HUES48 (cell line): ENCODE measurements at regions not wholly inside any gene's neighbourhood (a gene's known extent, or its start where the extent isn't known, plus 50 kb on each side); places are given as distances from the start of the nearest gene placed in this dataset.

Source experiments
- H3K27ac ChIP-seq: one replicate; pipeline ENCODE4 v1.7.0; 2013; ENCODE audit warnings: low read depth, low read length, inconsistent platforms
- H3K27me3 ChIP-seq: 2 replicates; pipeline ENCODE4 v1.6.1; 2013; ENCODE audit warnings: mild to moderate bottlenecking, low read length; ENCODE audit not compliant: control insufficient read depth, insufficient read depth
- H3K36me3 ChIP-seq: 2 replicates; pipeline ENCODE4 v1.6.1; 2013; ENCODE audit warnings: low read length; ENCODE audit not compliant: control insufficient read depth, insufficient read depth
- H3K4me1 ChIP-seq: 2 replicates; pipeline ENCODE4 v1.6.1; 2013; ENCODE audit warnings: mild to moderate bottlenecking, low read length; ENCODE audit not compliant: control insufficient read depth, insufficient read depth
- H3K4me3 ChIP-seq: 2 replicates; pipeline ENCODE4 v1.5.1; 2013; ENCODE audit warnings: mild to moderate bottlenecking, low read depth, low read length
- H3K9ac ChIP-seq: 2 replicates; pipeline ENCODE4 v1.6.1; 2013; ENCODE audit warnings: mild to moderate bottlenecking, low read depth, low read length, moderate library complexity
- H3K9me3 ChIP-seq: 2 replicates; pipeline ENCODE4 v1.6.1; 2013; ENCODE audit warnings: low read length; ENCODE audit not compliant: control insufficient read depth, insufficient read depth

DNA sequence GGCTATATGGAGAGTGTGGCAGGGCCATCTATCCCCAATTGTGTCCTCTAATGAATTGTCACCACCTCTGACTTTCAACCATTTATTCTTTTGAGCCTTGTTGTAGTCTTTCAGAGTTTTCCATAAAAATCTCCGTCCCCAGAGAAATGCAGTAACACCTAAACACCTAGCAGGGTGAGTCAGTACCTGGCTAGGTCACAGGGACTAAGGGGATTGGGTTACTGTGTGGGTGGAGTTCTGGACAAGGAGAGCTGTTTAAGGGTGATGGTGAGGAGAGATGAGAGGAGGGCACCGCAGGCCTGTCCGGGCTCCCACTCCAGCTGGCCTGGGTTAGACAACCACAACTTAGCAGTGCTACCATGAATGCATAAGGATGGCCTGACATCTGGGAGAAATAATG, 186.2 kb upstream of the LYZL1 start:
- Histone ChIP-seq H3K27ac (peak overlapping the region; percentile 3), H3K4me3 (no peak overlapping the region), H3K4me1 (no peaks in the 10 kb centered on the region), H3K27me3 (no peaks in the 10 kb centered on the region), H3K36me3 (no peaks in the 10 kb centered on the region), H3K9me3 (no peaks in the 10 kb centered on the region), H3K9ac (no peak overlapping the region)

DNA sequence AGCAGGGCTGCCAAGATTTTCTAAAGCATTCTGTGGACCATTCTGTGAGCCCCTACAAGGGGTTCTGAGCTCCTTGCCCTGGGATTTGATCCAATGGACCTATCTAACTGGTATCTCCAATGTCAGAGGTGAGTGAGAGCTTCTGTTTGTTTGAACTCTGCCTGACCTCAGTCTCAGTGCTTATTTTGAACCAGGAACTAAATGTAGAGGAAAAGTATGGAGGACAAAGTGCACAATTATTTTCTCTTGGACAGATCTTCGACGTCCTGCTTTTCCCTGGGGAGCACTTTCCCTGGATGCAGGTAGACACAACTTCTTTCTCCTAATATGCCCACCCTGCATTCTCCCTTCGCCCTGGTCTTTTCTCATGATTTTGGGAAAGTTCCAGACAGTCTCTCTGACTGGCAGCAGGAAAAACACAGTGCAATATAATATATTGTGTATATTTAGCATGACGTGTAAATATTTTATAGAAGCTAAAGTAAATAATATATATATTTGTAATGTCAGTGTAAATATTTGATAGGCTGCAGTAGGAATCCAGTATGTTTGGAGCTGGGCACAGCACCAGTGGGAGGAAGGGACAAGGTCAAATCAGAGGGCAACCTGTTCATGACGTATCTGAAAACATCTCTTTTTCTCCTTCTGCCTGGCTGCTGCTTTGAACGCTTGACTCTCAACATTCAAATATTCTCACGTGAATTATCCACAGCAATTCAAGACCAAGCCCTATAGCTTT, 184.0 kb upstream of the LYZL1 start:
- Histone ChIP-seq H3K4me3 (no peak overlapping the region), H3K27me3 (no peaks in the 10 kb centered on the region), H3K9ac (no peak overlapping the region), H3K4me1 (no peaks in the 10 kb centered on the region), H3K36me3 (no peaks in the 10 kb centered on the region), H3K27ac (no peak overlapping the region), H3K9me3 (no peaks in the 10 kb centered on the region)

DNA sequence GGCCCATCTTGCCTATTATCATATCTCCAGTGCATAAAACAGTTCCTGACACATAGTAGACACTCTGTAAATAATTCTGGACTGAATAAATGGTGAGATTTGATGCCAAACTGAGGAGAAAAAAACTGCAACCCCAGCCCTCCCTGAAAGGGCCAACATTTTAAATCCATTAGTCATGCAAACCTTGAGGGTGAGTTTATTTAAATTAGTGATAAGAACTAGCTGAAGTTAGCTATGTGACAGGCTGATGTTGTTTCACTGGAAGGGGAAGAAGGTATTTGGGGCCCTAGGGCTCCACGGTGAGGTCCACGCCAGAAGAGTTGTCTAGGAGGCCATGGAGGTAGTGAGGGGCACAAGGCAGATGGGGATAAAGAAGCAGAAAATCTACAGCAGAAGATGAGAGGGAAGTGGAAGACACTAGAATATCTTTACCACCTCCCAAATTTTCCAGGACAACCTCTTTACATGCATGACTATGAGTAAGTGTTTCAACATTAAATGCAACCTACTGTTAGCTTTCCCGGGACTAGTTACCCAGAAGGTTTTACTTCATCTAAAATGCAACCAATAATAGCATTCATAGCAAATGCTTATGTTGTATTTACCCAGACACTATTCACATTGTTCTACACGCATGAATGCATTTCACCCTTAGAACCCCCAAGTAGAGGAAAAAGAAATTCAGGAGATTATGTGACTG, 183.2 kb upstream of the LYZL1 start:
- Histone ChIP-seq H3K36me3 (no peaks in the 10 kb centered on the region), H3K9ac (no peak overlapping the region), H3K9me3 (no peaks in the 10 kb centered on the region), H3K27me3 (no peaks in the 10 kb centered on the region), H3K4me3 (no peak overlapping the region), H3K4me1 (no peaks in the 10 kb centered on the region), H3K27ac (peak overlapping the region; percentile 6)

- Histone ChIP-seq H3K27me3 (no peaks in the 10 kb centered on the region), H3K9me3 (no peaks in the 10 kb centered on the region), H3K27ac (no peak overlapping the region), H3K4me1 (no peaks in the 10 kb centered on the region), H3K36me3 (no peaks in the 10 kb centered on the region), H3K9ac (no peak overlapping the region), H3K4me3 (no peak overlapping the region)
These were observed 182.6 kb upstream of the LYZL1 start for GRCh38 chr10:29106287-29106686.

DNA sequence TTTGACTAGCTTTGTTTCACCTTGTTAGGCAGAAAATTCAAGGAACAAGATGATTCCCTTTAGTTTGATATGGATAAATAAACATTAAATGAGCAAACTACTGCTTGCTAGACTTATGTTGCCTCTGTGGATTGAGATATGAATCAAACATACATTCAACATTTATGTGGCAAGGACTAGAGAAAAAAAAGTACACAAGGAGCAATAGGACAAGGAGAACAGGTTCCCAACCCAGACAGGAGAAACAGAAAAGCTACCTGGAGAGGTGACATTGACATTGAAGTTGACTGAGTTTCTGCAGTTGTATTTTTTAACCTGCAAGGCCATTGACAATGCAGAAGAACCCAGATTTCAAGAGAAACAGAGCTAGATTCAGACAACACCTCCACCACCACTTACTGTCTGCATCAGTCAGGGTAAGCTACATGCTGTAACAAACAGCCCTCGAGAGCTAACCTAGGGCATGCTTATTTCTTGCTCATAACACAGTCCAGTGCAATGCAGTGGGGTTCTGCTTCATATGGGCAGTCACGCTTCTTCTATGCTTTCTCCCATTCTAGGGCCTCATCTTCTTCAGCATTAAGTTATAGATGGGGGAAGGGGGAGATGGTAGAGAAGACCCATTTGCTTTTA, 180.9 kb upstream of the LYZL1 start:
- Histone ChIP-seq H3K4me3 (no peak overlapping the region), H3K9me3 (no peaks in the 10 kb centered on the region), H3K27ac (no peak overlapping the region), H3K4me1 (no peaks in the 10 kb centered on the region), H3K9ac (no peak overlapping the region), H3K27me3 (no peaks in the 10 kb centered on the region), H3K36me3 (no peaks in the 10 kb centered on the region)

DNA sequence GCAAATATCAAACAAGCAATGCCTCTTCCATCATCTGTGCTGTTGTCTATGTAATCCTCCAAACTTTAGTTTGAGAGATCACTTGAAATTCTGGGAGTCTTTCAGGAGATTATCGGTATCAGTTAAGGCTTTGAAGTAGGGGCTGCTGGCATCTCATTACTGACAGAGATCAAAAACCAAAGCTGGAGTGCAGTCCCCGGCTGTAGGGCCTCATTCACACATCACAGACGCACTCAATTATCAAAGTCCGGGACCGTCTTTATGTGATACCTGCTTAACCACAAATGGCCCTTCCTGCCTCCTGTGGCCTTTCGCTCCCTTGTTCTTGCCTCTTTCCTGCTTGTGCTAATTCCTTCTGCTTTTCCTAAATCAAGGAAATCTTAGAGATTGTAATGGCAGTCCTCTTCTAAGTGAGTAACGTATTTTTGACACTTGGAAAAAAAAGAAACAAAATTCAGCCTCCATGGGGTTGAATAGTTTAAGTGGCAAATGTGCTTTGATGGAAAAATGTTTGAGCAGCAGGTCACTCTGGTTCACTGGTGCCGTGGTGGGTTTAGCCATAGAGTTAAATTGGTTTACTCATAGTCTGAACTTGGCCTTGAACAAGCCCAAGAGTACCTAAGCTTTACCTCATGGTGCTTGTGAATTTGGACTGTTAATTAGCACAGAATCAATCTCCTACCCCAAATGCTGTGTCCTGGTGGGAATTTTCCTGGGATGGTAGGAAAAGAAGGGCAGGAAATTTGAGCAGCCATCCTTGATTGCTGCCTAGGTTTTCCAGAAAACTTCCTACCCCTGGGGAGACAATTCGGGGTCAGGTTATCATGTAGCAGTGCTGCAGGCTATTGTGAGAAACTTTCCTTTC, 178.9 kb upstream of the LYZL1 start:
- Histone ChIP-seq H3K36me3 (no peaks in the 10 kb centered on the region), H3K27ac (no peak overlapping the region), H3K4me3 (no peak overlapping the region), H3K9me3 (no peaks in the 10 kb centered on the region), H3K9ac (no peak overlapping the region), H3K27me3 (no peaks in the 10 kb centered on the region), H3K4me1 (no peaks in the 10 kb centered on the region)

DNA sequence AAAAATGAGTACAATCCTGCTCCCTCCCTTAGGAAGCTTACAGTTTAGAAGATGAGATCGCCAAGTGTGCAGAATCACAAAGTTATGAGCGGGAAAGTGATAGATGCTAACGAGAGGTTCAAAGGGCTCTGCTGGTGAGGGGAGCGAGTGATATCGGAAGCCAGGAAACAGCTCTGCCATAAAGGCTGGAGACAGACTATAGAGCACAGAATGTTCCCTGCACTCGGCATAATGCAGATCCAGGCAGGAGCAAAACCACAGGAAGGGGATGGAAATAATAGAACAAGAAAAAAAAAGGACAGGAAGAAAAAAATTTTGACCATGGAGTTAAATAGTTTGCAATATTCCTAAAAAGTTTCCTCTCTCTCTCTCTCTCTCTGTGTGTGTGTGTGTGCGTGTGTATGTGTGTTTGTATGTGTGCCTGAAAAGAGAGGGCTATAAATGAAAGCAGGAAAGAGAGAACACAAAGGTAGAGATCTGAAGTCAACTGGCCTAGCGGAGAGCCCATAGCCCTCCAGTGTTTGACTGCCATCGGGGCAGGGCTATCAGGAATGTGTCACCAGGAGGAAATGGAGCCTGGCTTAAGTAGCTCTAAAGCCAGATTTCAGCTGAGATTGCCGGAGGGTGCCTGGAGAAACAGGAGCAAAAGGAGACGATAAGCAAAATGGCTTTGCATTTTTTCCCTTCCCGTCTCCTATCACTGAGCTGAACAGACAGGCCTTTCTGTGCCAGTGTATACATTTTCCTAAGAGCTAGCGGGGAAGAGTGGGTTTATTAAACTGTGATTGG, 175.8 kb upstream of the LYZL1 start:
- Histone ChIP-seq H3K27ac (no peak overlapping the region), H3K4me3 (no peak overlapping the region), H3K27me3 (no peaks in the 10 kb centered on the region), H3K4me1 (no peaks in the 10 kb centered on the region), H3K9me3 (peaks cover 21% of the 10 kb centered on the region), H3K9ac (no peak overlapping the region), H3K36me3 (no peaks in the 10 kb centered on the region)

GRCh38 chr10:29113616-29113945, 175.3 kb upstream of the LYZL1 start:
- Histone ChIP-seq H3K27me3 (no peaks in the 10 kb centered on the region), H3K27ac (no peak overlapping the region), H3K9ac (no peak overlapping the region), H3K36me3 (no peaks in the 10 kb centered on the region), H3K4me1 (no peaks in the 10 kb centered on the region), H3K9me3 (peaks cover 26% of the 10 kb centered on the region), H3K4me3 (no peak overlapping the region)

GRCh38 chr10:29114141-29114540, 174.7 kb upstream of the LYZL1 start:
- Histone ChIP-seq H3K27me3 (no peaks in the 10 kb centered on the region), H3K27ac (no peak overlapping the region), H3K9ac (no peak overlapping the region), H3K4me1 (no peaks in the 10 kb centered on the region), H3K4me3 (no peak overlapping the region), H3K36me3 (no peaks in the 10 kb centered on the region), H3K9me3 (peaks cover 26% of the 10 kb centered on the region)

GRCh38 chr10:29117781-29118180, 171.1 kb upstream of the LYZL1 start:
- H3K27ac ChIP-seq, result no peak overlapping the region
- H3K4me3 ChIP-seq, result no peak overlapping the region
- H3K4me1 ChIP-seq, result no peaks in the 10 kb centered on the region
- no peaks in the 10 kb centered on the region for H3K36me3 ChIP-seq
- no peaks in the 10 kb centered on the region for H3K27me3 ChIP-seq
- no peak overlapping the region for H3K9ac ChIP-seq
- peaks cover 26% of the 10 kb centered on the region for H3K9me3 ChIP-seq
